MM.1S (cell line): ENCODE measurements at regions not wholly inside any gene's neighbourhood (a gene's known extent, or its start where the extent isn't known, plus 50 kb on each side); places are given as distances from the start of the nearest gene placed in this dataset.

Source experiments
- DNase-seq: peaks from one replicate; pipeline ENCODE4 v3.0.0-alpha.2; 2015
- H2AFZ ChIP-seq: fragments of 300-600 bp; sonication (generic); 2 replicates; pipeline ENCODE4 v1.6.0; 2016; ENCODE audit warnings: antibody characterized with exemption, low read length
- H3F3A ChIP-seq: fragments of 300-600 bp; sonication (generic); 2 replicates; pipeline ENCODE4 v1.6.1; 2016; ENCODE audit warnings: mild to moderate bottlenecking, antibody characterized with exemption, low read length, moderate library complexity, mixed read lengths; ENCODE audit not compliant: insufficient read depth
- H3K27ac ChIP-seq: fragments of 300-600 bp; sonication (generic); 2 replicates; pipeline ENCODE4 v1.5.1; 2016; ENCODE audit warnings: mild to moderate bottlenecking, low read length
- H3K27me3 ChIP-seq: fragments of 300-600 bp; sonication (generic); replicated peaks from 2 replicates; pipeline ENCODE4 v1.6.0; 2016; ENCODE audit warnings: low read length; ENCODE audit not compliant: insufficient read depth
- H3K36me3 ChIP-seq: fragments of 300-600 bp; sonication (generic); replicated peaks from 2 replicates; pipeline ENCODE4 v1.6.1; 2016; ENCODE audit warnings: mild to moderate bottlenecking, low read length, mixed read lengths; ENCODE audit not compliant: insufficient read depth
- H3K4me1 ChIP-seq: fragments of 300-600 bp; sonication (generic); 2 replicates; pipeline ENCODE4 v1.6.1; 2016; ENCODE audit warnings: low read length, mixed read lengths
- H3K4me2 ChIP-seq: fragments of 300-600 bp; sonication (generic); 2 replicates; pipeline ENCODE4 v1.6.0; 2016; ENCODE audit warnings: low read depth, low read length
- H3K4me3 ChIP-seq: fragments of 300-600 bp; sonication (generic); 2 replicates; pipeline ENCODE4 v1.5.1; 2016; ENCODE audit warnings: low read length, mixed read lengths
- H3K79me2 ChIP-seq: fragments of 300-600 bp; sonication (generic); 2 replicates; pipeline ENCODE4 v1.6.1; 2016; ENCODE audit warnings: mixed run types, low read length, mixed read lengths
- H3K9ac ChIP-seq: fragments of 300-600 bp; sonication (generic); 2 replicates; pipeline ENCODE4 v1.6.1; 2016; ENCODE audit warnings: low read length, mixed read lengths
- H3K9me2 ChIP-seq: fragments of 300-600 bp; sonication (generic); replicated peaks from 2 replicates; pipeline ENCODE4 v1.6.1; 2016; ENCODE audit warnings: mild to moderate bottlenecking, low read length, mixed read lengths; ENCODE audit not compliant: insufficient read depth
- H3K9me3 ChIP-seq: fragments of 300-600 bp; sonication (generic); replicated peaks from 2 replicates; pipeline ENCODE4 v1.6.1; 2016; ENCODE audit warnings: mild to moderate bottlenecking, low read length, mixed read lengths; ENCODE audit not compliant: insufficient read depth
- H4K20me1 ChIP-seq: fragments of 300-600 bp; sonication (generic); 2 replicates; pipeline ENCODE4 v1.6.1; 2016; ENCODE audit warnings: mild to moderate bottlenecking, low read length, moderate library complexity, mixed read lengths; ENCODE audit not compliant: insufficient read depth
- EZH2 ChIP-seq: fragments of 300-600 bp; sonication (generic); optimal IDR thresholded peaks from 2 replicates; pipeline ENCODE3; 2017; ENCODE audit warnings: low read depth, mild to moderate bottlenecking, antibody characterized with exemption, low read length, mixed read lengths
- EZH2phosphoT487 ChIP-seq: fragments of 300-600 bp; sonication (generic); IDR thresholded peaks from 2 replicates; pipeline ENCODE4 v1.6.1; 2018; ENCODE audit warnings: antibody characterized with exemption, low read length
- TF ChIP-seq, protein P1 (sequence below): fragments of 300-600 bp; sonication (generic); IDR thresholded peaks from 2 replicates; pipeline ENCODE4 v1.5.1; 2016; ENCODE audit warnings: antibody characterized with exemption, low read length, mixed read lengths

DNA sequence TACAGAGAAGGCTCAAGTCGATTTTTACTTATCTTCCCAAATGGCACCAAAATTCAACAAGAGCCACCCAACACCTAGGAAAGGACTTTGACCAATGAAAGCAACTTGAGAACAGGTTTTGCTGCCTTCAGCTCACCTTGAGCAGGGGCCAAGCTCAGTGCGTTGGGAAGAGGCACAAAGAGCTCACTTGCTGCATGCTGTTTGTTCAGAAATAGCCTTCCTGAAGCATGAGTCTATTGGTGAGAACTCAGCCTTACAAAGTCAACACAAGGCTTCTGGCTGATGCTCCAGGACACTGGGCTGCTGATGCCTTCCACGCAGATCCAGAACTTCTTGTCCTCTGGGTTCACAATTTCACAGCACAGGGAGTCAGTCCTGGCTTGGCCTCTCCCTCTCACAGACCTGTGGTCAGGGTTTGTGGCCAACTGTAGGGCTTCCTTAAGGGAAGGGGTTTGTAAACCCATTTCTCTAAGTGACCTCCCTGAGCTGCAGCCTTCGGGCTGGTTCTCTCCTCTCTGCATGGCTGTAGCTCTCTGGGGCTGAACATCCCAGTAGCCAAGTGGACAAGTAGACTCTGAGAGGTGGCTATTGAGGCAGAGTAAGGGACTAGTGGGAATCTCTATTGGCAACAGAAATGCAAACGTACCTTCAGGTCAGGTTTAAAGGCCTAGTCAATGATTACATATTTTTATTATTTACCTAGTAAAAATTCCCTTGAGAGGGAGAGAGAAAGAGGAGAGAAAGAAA lies 124.7 kb upstream of the GATA6 start:
- H3K9ac ChIP-seq = no peak overlapping the region
- no peak overlapping the region for H3K4me2 ChIP-seq
- no peaks in the 10 kb centered on the region for H3K9me2 ChIP-seq
- no peaks in the 10 kb centered on the region for H3K27me3 ChIP-seq
- no peak overlapping the region for H3K27ac ChIP-seq
- H3K79me2 ChIP-seq = no peaks in the 10 kb centered on the region
- TF ChIP-seq EZH2phosphoT487 = no peak
- no peak for TF ChIP-seq EZH2
- TF ChIP-seq, protein P1, sequence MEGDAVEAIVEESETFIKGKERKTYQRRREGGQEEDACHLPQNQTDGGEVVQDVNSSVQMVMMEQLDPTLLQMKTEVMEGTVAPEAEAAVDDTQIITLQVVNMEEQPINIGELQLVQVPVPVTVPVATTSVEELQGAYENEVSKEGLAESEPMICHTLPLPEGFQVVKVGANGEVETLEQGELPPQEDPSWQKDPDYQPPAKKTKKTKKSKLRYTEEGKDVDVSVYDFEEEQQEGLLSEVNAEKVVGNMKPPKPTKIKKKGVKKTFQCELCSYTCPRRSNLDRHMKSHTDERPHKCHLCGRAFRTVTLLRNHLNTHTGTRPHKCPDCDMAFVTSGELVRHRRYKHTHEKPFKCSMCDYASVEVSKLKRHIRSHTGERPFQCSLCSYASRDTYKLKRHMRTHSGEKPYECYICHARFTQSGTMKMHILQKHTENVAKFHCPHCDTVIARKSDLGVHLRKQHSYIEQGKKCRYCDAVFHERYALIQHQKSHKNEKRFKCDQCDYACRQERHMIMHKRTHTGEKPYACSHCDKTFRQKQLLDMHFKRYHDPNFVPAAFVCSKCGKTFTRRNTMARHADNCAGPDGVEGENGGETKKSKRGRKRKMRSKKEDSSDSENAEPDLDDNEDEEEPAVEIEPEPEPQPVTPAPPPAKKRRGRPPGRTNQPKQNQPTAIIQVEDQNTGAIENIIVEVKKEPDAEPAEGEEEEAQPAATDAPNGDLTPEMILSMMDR = no peak
- H3K4me1 ChIP-seq = no peaks in the 10 kb centered on the region
- no peaks in the 10 kb centered on the region for H3F3A ChIP-seq
- no peak overlapping the region for H3K4me3 ChIP-seq
- DNase-seq = no peak
- H4K20me1 ChIP-seq = no peaks in the 10 kb centered on the region
- H3K36me3 ChIP-seq = no peaks in the 10 kb centered on the region
- no peak overlapping the region for H2AFZ ChIP-seq
- no peaks in the 10 kb centered on the region for H3K9me3 ChIP-seq

DNA sequence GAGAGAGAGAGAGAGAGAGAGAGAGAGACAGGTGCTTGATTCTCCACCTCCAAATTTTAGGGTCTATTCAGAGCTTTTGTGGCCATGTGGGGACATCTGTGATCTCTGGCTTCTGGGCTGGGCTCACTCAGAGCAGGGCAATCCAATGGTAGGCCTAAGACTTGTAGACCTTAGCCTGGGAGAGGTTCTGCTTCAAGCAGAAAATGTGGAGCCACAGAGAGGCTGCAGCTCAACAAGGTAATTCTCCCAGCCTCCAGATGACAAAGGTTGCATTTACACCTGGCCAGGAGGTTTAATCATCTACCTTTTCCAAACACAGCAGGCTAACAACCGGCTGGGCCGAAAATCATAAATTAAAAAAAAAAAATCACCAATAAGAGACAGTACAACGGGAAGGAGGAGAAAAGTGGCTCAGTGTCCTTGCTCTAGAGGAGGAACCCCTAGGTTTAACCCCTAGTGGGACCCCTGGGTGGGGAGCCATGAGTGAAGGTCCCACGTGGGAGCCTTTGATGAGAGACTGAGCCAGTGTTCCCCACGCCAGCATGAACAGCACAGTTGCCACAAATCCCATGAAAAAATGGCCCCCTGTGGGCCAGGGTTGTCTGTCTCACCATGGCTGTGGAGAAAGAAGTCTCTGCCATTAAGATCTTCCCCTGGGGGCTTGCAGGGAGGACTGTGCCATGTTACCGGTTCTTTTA lies 124.0 kb upstream of the GATA6 start:
- H3K27ac ChIP-seq = no peak overlapping the region

DNA sequence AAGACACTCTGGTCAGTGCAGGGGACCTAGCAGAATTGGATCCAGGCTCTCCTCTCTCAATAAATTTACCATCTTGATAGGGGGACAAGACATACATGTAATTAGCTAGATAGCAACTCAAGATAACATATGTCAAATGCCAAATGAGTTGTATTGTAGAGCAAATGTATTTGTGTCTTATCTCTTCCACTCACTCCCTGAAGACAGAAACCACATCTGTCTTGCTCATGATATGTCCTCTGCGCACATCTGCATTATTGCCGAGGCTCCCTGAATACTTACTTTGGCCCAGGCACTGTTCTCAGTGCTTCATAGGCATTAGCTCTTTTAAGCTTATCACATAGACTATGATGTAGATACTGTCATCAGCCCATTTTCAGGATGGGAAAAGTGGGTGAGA lies 122.9 kb upstream of the GATA6 start:
- Histone ChIP-seq H3K4me3 (no peak overlapping the region), H3K79me2 (no peaks in the 10 kb centered on the region), H3K9ac (no peak overlapping the region), H3K9me2 (no peaks in the 10 kb centered on the region), H2AFZ (no peak overlapping the region), H3K36me3 (no peaks in the 10 kb centered on the region), H3K9me3 (no peaks in the 10 kb centered on the region), H3K27me3 (no peaks in the 10 kb centered on the region), H3K27ac (no peak overlapping the region), H3K4me1 (no peaks in the 10 kb centered on the region), H4K20me1 (no peaks in the 10 kb centered on the region), H3K4me2 (no peak overlapping the region), H3F3A (no peaks in the 10 kb centered on the region)
- TF ChIP-seq EZH2 (no peak), EZH2phosphoT487 (no peak)
- TF ChIP-seq, protein P1 = no peak
- no peak for DNase-seq

More for the DNA sequence above, 124.0 kb upstream of the GATA6 start:
- H3F3A ChIP-seq = no peaks in the 10 kb centered on the region
- no peaks in the 10 kb centered on the region for H3K79me2 ChIP-seq
- no peaks in the 10 kb centered on the region for H3K4me1 ChIP-seq
- no peak overlapping the region for H3K4me3 ChIP-seq
- no peaks in the 10 kb centered on the region for H3K27me3 ChIP-seq
- no peaks in the 10 kb centered on the region for H3K9me2 ChIP-seq
- no peak overlapping the region for H2AFZ ChIP-seq
- no peaks in the 10 kb centered on the region for H3K9me3 ChIP-seq
- no peak for DNase-seq
- no peak overlapping the region for H3K4me2 ChIP-seq
- no peaks in the 10 kb centered on the region for H3K36me3 ChIP-seq
- no peaks in the 10 kb centered on the region for H4K20me1 ChIP-seq
- no peak overlapping the region for H3K9ac ChIP-seq
- TF ChIP-seq, protein P1 = no peak
- TF ChIP-seq EZH2 = no peak
- no peak for TF ChIP-seq EZH2phosphoT487
